ENCODE measurements at regions not wholly inside any gene's neighbourhood (a gene's known extent, or its start where the extent isn't known, plus 50 kb on each side); places are given as distances from the start of the nearest gene placed in this dataset.
"Not testable (repeated sequence)": the region's sequence is repeated elsewhere in the genome, so short reads cannot be mapped to it uniquely, and the experiment has no call there.

- no peak for TF ChIP-seq CTCF (IDR thresholded peaks at IDR 0.05; ENCODE audit: insufficient read depth, low read length, missing control alignments)
- ChIA-PET POLR2A (no interaction called here), CTCF (no interaction called here)
Measured at GRCh38 chr4:115453416-115453815, 340.0 kb upstream of the NDST4 start.

GRCh38 chr4:115452229-115452628 is 338.8 kb upstream of the NDST4 start:
- CTCF ChIA-PET; POLR2A ChIA-PET; H3K4me3 ChIP-seq (ENCODE audit: low read depth, low read length); DNase-seq (ENCODE audit: low read depth, low spot score): not testable (repeated sequence)

More at GRCh38 chr4:115453416-115453815, 340.0 kb upstream of the NDST4 start:
- H3K4me3 ChIP-seq (ENCODE audit: low read depth, low read length): no peak overlapping the region
- DNase-seq (ENCODE audit: low read depth, low spot score): no peak

GRCh38 chr4:115437739-115438138 is 324.3 kb upstream of the NDST4 start:
- ChIA-PET CTCF (no interaction called here), POLR2A (no interaction called here)
- DNase-seq (ENCODE audit: low read depth, low spot score): no peak
- TF ChIP-seq CTCF (IDR thresholded peaks at IDR 0.05; ENCODE audit: insufficient read depth, low read length, missing control alignments): no peak
- no peak overlapping the region for H3K4me3 ChIP-seq (ENCODE audit: low read depth, low read length)

- ChIA-PET CTCF (no interaction called here), POLR2A (no interaction called here)
- H3K4me3 ChIP-seq (ENCODE audit: low read depth, low read length): no peak overlapping the region
- no peak for TF ChIP-seq CTCF (IDR thresholded peaks at IDR 0.05; ENCODE audit: insufficient read depth, low read length, missing control alignments)
- no peak for DNase-seq (ENCODE audit: low read depth, low spot score)
Measured at GRCh38 chr4:115433491-115433890, 320.1 kb upstream of the NDST4 start.

GRCh38 chr4:115430024-115430423 is 316.6 kb upstream of the NDST4 start:
- TF ChIP-seq CTCF (IDR thresholded peaks at IDR 0.05; ENCODE audit: insufficient read depth, low read length, missing control alignments): no peak
- POLR2A ChIA-PET: no interaction called here
- no peak for DNase-seq (ENCODE audit: low read depth, low spot score)
- H3K4me3 ChIP-seq (ENCODE audit: low read depth, low read length): no peak overlapping the region
- CTCF ChIA-PET: no interaction called here

- ChIA-PET POLR2A (no interaction called here), CTCF (no interaction called here)
- no peak overlapping the region for H3K4me3 ChIP-seq (ENCODE audit: low read depth, low read length)
- no peak for DNase-seq (ENCODE audit: low read depth, low spot score)
- no peak for TF ChIP-seq CTCF (IDR thresholded peaks at IDR 0.05; ENCODE audit: insufficient read depth, low read length, missing control alignments)
Measured at GRCh38 chr4:115428455-115428854, 315.0 kb upstream of the NDST4 start.

GRCh38 chr4:115424852-115425251 is 311.4 kb upstream of the NDST4 start:
- no peak for TF ChIP-seq CTCF (IDR thresholded peaks at IDR 0.05; ENCODE audit: insufficient read depth, low read length, missing control alignments)
- H3K4me3 ChIP-seq (ENCODE audit: low read depth, low read length): no peak overlapping the region
- ChIA-PET POLR2A (no interaction called here), CTCF (no interaction called here)
- DNase-seq (ENCODE audit: low read depth, low spot score): no peak

Measured in AG04449 (cell line).